GM03348 (cell line): ENCODE measurements at regions not wholly inside any gene's neighbourhood (a gene's known extent, or its start where the extent isn't known, plus 50 kb on each side); places are given as distances from the start of the nearest gene placed in this dataset.
"Not testable (repeated sequence)": the region's sequence is repeated elsewhere in the genome, so short reads cannot be mapped to it uniquely, and the experiment has no call there.

Experiments used
- DNase-seq: peaks from one replicate; pipeline ENCODE4 v3.0.0; 2012; ENCODE audit warnings: low spot score

DNA sequence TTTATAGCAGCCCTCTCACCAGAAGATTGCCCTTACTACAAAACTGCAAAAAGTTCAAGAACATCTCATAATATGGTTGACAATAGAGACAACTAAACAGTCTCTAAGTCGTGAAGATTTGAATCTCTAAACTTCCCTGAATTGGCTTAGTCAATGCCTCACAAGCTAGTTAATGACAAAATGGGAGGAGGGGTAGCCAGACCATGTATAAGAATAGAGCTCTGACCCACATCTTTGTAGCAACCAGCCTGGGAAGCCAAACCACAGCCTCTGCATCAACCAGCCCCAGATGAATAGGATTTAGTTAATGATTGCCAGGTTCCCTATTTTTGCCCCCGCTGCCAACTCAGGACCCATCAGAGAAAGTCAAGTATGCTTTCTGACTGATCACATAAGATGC lies 1265.9 kb upstream of the PCDH10 start:
- DNase-seq, result not testable (repeated sequence)

DNA sequence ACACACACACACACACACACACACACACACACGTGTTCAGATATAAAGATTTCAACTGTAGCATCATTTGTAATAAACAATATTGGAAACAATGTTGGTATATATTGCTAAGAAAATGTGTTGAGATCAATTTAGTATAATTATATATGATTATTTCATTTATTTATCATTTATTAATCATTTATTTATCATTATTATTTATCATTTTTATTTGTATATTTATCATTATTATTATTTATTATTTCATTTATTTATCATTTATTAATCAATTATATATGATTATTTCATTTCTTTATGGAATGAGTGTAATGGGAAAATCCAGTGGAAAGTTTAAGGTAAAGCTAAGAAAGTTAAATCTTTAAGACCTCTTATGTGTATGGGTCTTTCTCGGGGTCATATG lies 1223.4 kb upstream of the PCDH10 start:
- not testable (repeated sequence) for DNase-seq

DNA sequence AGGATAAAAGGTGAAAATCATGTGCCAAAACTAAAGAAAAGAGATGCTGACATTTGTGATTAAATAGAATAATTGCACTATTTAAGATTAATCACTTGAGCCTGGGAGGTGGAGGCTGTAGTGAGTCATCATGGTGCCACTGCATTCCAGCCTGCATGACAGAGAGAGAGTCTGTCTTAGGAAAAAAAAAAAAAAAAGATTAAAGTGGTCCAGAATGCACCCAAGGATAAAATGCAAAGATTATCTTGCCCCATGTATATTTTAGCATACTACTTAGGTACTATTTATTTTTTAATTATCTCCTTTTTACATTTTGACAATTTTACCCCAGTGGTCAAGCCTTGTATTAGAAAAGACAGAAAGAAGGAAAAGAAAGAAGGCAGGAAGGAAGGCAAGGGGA lies 1181.4 kb upstream of the PCDH10 start:
- not testable (repeated sequence) for DNase-seq

DNA sequence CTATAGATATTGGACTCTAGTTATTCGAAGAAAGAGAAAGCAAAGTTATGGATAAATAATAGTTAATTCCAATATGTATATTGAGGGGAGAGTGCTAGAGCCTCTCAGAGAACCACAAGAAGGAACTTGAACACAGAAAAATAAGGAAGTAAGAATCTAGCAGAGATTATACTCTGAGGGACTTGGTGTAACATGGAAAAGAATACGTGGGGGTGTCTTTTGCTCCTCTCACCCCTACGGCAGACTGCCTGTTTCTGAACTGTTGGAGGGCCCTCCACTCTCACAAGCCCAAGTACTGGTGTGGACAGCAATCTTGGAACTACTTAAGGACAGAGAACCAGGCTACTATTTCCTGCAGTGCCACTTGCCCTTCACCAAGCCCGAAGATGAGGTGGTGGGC lies 1174.4 kb upstream of the PCDH10 start:
- DNase-seq, result no peak

DNA sequence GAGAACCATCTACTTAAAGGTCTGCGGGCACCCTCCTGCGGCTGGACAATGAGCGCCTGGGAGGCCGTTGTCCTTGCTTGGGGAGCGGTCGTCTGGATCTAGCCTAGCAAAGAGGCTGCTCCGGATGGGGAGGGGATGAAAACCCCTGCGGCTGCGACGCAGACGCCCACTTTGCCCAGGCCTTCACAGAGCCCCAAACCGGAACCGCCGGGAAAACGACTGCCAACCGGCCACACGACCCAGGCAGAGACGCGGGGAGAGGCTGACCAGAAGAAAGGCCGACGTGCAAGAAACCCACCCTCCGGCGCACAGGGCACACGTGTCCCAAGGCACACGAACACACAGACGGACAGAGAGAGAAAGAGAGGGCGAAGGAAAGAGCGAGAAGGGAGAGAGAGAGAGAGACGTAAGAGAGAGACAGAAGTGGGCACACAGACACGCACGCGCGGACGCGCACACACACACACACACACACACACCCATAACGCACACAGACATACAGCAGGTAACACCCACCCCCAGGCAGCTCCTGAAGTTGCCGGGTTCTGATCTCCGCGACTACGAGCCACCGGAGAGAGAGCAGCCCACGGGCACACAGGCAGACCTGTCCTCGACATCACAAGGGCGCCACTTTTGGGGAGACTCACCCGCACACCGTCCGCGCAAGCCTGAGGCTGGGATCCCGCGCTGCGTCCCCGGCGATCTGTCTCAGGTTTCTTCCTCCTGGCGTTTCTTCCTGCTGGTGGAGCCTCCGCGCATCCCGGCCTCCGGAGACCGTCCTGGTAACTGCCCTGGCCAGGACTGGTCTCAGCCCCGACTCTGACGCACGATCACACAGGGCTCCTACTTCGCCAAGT lies 1173.6 kb upstream of the PCDH10 start:
- DNase-seq, result not testable (repeated sequence)

DNA sequence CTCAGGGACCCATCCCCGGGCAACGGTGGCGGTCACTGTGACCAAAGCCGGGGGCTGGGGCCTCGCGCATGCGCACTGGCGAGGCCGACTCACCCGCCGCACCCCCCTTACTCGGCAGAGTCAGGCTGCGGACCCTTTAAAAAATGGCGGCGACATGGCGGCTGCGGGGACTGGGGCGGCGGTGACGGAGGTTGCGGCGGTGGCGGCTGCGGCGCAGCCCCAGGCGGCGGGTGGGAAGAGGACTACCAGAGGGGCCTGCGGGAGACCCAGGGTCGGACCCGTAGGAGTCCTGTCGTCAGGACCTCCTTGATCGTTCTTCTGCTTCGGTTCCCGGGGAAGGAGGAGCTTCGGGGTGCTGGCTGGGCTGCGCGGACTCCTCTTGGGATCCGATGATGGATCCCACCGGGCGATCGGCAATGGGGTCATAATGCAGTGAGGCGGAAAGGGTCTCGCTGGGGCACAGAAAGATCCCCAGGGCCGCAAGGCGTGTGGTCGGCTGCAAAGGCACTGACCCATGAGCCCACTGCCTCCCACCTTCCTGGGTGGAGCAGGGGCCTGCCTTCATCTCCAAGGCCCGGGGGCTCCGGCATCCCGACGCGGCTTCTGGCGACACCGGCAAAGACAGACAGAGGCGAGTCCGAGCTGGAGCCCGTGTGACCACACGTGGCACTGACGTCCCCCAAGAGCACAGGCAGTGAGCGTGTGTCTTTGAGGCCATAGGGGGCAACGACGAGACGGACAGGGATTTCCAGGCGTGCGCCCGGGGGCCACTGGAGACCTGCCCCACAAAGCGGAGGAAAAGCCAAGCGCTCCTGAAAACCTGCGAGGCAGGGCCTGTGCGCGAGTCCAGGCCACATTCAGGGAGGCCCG lies 1172.7 kb upstream of the PCDH10 start:
- DNase-seq, result not testable (repeated sequence)

DNA sequence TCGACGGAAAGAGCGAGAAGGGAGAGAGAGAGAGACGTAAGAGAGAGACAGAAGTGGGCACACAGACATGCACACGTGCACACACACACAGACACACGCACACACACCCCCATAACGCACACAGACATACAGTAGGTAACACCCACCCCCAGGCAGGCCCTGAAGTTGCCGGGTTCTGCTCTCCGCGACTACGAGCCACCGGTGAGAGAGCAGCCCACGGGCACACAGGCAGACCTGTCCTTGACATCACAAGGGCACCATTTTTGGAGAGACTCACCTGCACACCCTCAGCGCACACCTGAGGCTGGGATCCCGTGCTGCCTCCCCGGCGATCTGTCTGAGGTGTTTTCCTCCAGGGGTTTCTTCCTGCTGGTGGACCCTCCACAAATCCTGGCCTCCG lies 1171.0 kb upstream of the PCDH10 start:
- no peak for DNase-seq

DNA sequence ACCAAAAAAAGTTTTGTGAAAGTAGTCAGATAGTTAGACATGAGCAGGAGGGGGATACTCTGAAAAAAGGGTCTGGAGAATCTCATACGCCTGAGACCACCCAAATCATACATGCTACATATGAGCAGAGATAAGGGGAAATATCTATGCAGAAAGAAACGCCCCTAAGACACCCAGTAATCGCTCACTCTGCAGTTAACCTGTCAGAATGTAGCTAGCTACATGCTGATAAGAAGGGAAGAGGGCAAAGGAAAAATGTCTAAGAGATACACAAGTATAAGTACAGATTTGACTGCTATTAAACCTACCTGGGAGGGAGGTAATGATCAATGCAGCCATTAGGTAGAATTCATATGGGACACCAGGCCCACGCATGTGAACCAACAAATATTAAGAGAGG lies 1159.5 kb upstream of the PCDH10 start:
- DNase-seq, result no peak

DNA sequence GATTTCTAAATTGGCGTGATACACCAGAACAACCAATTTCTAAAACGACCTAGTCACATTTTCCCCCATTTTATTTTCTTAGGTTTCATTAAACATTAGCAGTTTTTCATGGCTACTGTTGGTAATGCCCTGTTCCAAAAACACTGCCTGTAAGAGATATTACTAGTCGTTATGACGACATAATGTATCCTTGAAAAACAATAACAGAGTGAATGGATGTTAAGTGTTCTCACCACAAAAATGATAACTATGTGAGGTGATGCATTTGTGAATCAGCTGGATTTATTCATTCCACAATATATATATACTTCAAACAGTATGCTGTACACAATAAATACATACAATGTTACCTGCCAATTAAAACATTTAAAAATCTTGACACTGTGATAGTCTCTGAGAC lies 1147.6 kb upstream of the PCDH10 start:
- DNase-seq, result no peak

DNA sequence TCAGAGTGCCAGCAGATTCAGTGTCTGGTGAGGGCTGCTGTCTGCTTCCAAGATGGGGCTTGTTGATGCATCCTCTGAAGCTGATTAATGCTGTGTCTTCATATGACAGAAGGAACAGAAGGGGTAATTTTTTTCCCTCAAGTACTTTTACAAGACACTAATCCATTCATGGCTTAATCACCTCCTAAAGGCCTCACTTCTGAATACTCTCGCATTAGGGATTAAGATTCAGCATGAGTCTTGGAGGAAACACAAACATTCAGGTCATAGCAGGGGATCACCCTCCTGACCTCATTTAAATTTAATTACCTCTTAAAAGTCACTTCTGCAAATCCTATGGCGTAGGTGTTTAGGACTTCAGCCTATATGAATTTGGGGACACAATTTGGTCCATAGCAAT lies 1145.5 kb upstream of the PCDH10 start:
- no peak for DNase-seq

DNA sequence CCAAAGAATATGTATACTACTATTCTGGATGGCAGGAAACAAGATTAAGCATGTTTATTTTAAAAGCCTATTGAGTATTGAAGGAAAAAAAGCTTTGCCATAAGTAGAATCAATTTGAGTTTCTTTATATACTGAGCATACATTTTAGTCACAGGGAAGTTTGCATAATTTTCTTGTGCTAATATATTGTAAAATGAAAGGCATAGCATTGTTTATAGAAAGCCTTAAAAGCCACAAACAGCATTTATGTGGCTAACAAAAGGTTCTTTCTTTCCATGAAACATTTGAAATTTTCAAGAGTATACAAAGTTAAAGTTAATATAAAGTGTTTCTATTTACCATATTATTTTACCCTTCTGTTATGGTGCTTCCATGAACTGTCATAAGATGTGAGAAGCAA lies 1133.8 kb upstream of the PCDH10 start:
- no peak for DNase-seq

DNA sequence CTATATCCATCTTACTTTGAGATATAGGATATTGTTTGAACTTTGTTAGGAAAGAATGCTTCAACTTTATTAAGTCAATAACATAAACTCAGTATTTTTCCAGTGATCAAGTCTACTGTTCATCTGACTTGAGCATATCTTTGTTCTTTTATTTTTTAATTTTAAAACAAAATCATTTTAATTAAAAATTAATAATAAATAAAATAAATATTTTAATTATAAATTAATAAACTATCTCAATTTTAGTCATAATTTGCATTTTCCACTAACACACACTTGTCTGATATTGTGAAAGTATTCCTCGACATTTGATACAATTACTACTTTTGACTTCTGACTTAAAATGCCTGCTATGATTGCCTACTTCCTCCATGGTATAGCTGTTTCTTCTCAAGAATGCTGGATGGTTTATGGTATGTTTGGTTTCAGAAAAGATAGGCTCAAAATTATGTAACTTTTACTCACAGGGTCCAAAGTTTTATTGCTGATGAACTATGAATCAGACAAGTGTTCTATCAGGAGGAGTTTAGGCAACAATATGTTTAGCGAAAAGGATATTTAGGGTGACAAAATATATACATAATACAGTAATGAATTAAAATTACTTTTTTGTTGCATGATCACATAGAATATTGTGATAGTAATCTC lies 1132.3 kb upstream of the PCDH10 start:
- no peak for DNase-seq

DNA sequence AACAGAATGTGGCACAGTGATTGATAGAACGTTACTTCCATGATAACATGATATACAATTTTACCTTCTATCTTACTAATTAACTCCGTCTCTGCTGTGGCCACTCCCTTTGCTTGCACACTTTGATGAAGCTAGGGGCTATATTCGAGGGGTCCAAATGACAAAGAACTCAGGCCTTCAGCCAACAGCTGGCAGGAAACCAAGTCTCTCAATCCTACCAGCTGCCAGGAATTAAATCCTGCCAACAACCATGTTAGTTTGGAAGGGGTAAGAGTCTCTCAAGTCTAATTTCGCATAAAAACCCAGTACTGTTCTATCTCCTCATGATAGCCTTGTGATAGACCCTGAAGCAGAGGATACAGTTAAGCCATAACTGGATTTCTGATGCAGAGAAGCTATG lies 1122.9 kb upstream of the PCDH10 start:
- DNase-seq, result no peak

DNA sequence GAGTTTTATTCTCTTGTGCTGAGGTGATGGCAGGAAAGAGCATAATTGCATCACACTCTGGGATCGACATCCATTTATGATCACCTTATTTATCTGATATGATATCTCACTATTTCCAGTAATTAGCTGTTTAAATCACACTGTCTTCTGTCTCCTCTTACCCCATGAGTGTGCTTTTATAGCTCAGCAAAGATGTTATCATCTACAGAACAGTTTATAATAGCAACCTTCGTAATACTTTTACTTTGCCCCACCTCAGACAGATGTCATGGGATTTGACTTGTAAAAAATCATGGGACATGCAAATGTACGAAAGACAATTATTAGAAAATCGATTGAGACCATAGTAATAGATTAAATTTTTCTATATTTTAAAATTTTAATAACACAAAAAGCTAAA lies 1122.3 kb upstream of the PCDH10 start:
- no peak for DNase-seq

DNA sequence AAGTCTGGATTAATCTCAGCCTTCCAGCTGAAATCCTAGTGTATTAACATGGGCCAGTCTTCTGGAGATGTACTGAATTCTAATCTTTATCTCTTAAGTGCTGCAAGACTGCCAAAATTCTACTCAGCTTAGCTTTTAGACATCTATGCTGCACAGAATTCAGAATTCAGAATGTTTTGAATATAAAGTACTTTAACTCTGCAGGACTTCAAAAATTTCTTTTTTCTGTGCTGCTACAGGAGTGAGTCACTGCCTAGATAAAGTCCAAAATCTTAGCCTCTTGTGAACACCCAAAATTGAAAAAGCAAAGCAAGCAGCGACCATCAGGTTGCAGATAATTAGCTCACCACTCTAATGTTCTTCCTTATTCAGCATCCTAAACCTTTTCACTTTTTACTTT lies 1092.6 kb upstream of the PCDH10 start:
- no peak for DNase-seq

DNA sequence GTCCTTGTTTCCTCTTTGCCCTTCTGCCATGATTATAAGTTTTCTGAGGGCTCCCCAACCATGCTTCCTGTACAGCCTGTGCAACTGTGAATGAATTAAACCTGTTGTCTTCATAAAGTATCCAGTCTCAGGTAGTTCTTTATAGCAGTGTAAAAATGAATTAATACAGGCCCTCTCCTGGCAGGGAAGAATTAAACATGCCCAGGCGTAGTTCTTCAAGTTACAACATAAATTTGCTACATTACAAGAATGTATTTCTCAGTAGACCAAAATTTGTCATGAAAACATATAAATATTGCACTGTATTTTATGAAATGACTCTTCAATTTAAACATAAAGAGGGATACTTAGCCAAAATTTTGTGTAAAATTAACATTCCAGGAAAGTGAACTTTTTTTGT lies 1089.9 kb upstream of the PCDH10 start:
- DNase-seq, result no peak

DNA sequence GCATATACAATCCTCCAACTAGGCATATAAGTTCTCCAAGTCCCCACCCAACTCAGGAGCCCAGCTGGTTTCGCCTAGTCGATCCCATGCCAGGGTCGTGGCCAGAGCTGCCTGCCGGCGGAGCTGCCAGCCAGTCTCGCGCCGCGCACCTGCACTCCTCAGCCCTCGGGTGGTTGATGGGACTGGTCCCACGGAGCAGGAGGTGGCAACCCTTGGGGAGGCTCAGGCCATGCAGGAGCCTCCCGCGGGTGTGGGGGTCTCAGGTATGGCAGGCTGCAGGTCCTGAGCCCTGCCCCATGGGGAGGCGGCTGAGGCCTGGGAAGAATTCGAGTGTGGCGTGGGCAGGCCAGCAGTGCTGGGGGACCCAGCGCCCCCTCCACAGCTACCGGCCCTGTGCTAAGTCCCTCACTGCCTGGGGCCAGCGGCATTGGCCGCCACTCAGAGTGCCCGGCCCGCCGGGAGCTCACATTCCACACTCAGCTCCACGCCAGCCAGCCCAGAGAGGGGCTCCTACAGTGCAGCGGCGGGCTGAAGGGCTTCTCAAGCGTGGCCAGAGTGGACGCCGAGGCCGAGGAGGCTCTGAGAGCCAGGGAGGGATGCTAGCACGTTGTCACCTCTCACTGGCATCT lies 1086.4 kb upstream of the PCDH10 start:
- DNase-seq, result no peak

DNA sequence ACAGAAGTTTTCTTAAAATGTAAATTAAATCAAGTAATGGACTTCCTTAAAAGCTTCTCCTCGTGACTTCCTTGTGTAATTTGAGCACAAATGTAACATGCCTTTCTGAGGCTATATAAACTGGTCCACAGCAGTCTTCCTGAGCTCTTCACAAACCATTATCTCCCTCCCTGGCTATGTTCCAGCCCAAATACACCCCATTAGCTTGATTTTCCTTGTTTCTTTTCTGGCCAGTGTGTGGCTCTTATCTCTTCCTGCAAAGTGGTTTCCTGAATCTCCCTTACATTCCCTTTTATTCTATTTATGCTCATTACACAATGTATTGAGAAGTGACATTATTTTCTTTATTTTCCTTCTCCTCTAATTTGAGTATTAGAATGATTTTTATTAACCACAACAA lies 1085.3 kb upstream of the PCDH10 start:
- no peak for DNase-seq

DNA sequence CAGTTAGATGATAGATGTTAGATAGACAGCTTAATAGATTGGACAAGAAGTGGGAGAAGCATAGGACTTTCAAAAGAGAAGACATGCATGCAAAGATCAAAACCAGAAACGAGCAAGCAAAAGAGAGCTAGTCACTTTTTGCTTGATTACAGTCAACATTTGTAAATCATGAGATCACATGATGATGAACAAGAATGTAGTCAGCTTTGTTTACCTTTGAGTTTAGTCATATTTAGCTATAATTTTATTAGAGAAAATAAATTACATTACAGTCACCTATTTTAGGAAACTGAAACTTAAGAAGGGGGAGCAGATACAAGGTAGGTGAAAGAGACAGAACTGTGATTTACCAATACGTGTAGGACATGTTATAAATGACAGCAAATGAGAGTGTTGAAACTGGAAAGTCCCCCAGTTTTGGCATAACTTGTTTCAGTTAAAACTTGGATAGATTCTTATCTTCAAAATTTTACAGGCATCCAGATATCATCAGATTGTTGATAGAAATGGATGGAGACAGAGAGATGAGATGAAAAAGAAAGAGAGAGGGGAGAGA lies 1083.1 kb upstream of the PCDH10 start:
- no peak for DNase-seq

DNA sequence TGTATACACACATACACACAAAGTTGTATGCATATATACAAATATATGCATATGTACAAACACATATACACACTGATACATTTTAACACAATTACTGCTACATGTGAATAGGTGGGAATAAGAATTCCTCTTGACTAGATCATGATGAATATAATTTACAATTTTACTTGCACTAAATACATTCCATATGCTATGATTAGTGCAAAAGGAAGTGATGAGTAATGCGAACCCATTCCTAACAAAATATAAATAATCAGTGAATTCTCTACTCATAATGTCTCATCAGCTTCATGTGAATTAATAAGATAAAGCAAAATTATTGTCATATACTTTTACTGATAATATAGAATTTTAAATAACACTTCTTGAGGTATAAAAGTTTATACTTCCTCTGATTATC lies 1077.3 kb upstream of the PCDH10 start:
- DNase-seq, result no peak

DNA sequence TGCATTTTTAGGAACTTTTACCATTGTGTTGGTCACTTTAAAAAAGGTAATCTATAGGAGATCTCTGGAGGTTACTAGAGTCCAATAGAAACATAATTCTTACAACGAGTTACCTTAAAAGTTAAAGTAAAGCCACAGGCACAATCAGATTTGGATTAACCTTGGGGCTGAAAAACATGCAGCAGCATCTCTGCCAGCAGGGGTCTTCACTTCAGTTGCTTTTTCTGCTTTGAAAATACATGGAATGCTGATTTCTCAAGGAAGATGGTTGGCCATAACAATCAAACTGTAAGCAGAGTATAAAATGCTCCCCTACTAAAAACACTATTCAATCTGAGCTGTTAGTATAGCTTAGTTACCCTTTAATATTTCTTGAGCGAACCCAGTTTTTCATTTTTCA lies 1072.3 kb upstream of the PCDH10 start:
- no peak for DNase-seq

DNA sequence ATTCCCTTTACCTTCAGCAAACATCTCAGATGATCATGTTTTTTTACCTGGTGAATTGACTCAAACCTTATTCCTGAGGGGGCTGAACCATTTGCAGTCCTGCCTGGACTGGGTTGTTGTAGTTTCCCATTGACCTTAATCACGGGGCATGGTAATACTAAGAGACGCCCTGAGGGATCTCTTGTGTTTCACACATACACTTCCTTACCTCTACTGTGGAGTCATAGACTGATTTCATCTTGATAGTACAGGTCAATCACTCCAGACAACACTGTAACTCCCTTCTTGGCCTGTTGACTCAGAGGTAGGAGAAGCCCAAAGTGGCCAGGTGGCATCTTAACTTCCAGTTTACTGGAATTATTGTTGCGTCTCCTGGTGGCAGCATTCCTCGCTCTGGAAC lies 1064.0 kb upstream of the PCDH10 start:
- no peak for DNase-seq
